Activated CD4-positive, alpha-beta T cell treated with anti-CD3 and anti-CD28 coated beads, Interleukin-10, Interleukin-2, amounts not matched to agents 100 ng/mL and 50 ng/mL, durations not matched to agents 16 hours and 8 hours (primary cell): ENCODE measurements at regions not wholly inside any gene's neighbourhood (a gene's known extent, or its start where the extent isn't known, plus 50 kb on each side); places are given as distances from the start of the nearest gene placed in this dataset.
"Not testable (repeated sequence)": the region's sequence is repeated elsewhere in the genome, so short reads cannot be mapped to it uniquely, and the experiment has no call there.

Experiments
- DNase-seq: peaks from one replicate; pipeline ENCODE4 v3.0.0-alpha.2; 2020

- DNase-seq: no peak
Observed at GRCh38 chr11:70886256-70886655, 366.1 kb downstream of the SHANK2 start.

GRCh38 chr11:70886676-70887541, 365.5 kb downstream of the SHANK2 start:
- DNase-seq: no peak

- no peak for DNase-seq
Observed at GRCh38 chr11:70887542-70887827, 364.9 kb downstream of the SHANK2 start.

GRCh38 chr11:70888061-70888460, 364.3 kb downstream of the SHANK2 start:
- no peak for DNase-seq

- no peak for DNase-seq
Observed at GRCh38 chr11:70889411-70889810, 363.0 kb downstream of the SHANK2 start.

GRCh38 chr11:70891844-70892380, 360.5 kb downstream of the SHANK2 start:
- DNase-seq: no peak

- DNase-seq: no peak
Observed at GRCh38 chr11:70892889-70893288, 359.5 kb downstream of the SHANK2 start.

- DNase-seq: no peak
Observed at GRCh38 chr11:70894566-70895365, 357.6 kb downstream of the SHANK2 start.

- DNase-seq: no peak
Observed at GRCh38 chr11:70895366-70895670, 357.1 kb downstream of the SHANK2 start.

GRCh38 chr11:70897429-70897828, 354.9 kb downstream of the SHANK2 start:
- no peak for DNase-seq

GRCh38 chr11:70899616-70900015, 352.8 kb downstream of the SHANK2 start:
- no peak for DNase-seq

GRCh38 chr11:70900540-70900939, 351.8 kb downstream of the SHANK2 start:
- DNase-seq: no peak

- no peak for DNase-seq
Observed at GRCh38 chr11:70901951-70902521, 350.3 kb downstream of the SHANK2 start.

- not testable (repeated sequence) for DNase-seq
Observed at GRCh38 chr11:70903229-70903628, 349.1 kb downstream of the SHANK2 start.

GRCh38 chr11:70906101-70906500, 346.3 kb downstream of the SHANK2 start:
- no peak for DNase-seq

GRCh38 chr11:70908223-70908622, 344.2 kb downstream of the SHANK2 start:
- no peak for DNase-seq

- DNase-seq: no peak
Observed at GRCh38 chr11:70910835-70911234, 341.5 kb downstream of the SHANK2 start.

- peak; percentile 7 for DNase-seq
Observed at GRCh38 chr11:70912226-70912840, 340.0 kb downstream of the SHANK2 start.

GRCh38 chr11:70913715-70914231, 338.6 kb downstream of the SHANK2 start:
- DNase-seq: no peak

GRCh38 chr11:70914496-70914895, 337.9 kb downstream of the SHANK2 start:
- DNase-seq: no peak

- no peak for DNase-seq
Observed at GRCh38 chr11:70915158-70915985, 337.0 kb downstream of the SHANK2 start.

- DNase-seq: no peak
Observed at GRCh38 chr11:70916351-70916750, 336.0 kb downstream of the SHANK2 start.
